Osteocyte (in vitro differentiated cells): ENCODE measurements at regions not wholly inside any gene's neighbourhood (a gene's known extent, or its start where the extent isn't known, plus 50 kb on each side); places are given as distances from the start of the nearest gene placed in this dataset.

Experiments used
- DNase-seq: peaks from one replicate; pipeline ENCODE4 v3.0.0; 2021; ENCODE audit warnings: mixed read lengths; ENCODE audit not compliant: unreplicated experiment; ENCODE audit errors: extremely low spot score
- H3K27ac Mint-ChIP-seq: one replicate; pipeline ENCODE4 v1.8.0; 2021; ENCODE audit warnings: mild to moderate bottlenecking, mixed read lengths; ENCODE audit not compliant: unreplicated experiment
- H3K27me3 Mint-ChIP-seq: one replicate; pipeline ENCODE4 v1.8.0; 2021; ENCODE audit warnings: mixed read lengths; ENCODE audit not compliant: unreplicated experiment
- H3K36me3 Mint-ChIP-seq: one replicate; pipeline ENCODE4 v1.8.0; 2021; ENCODE audit warnings: mixed read lengths; ENCODE audit not compliant: unreplicated experiment
- H3K4me1 Mint-ChIP-seq: one replicate; pipeline ENCODE4 v1.8.0; 2021; ENCODE audit warnings: mixed read lengths; ENCODE audit not compliant: unreplicated experiment
- H3K4me3 Mint-ChIP-seq: one replicate; pipeline ENCODE4 v1.8.0; 2021; ENCODE audit warnings: mild to moderate bottlenecking, moderate library complexity, mixed read lengths; ENCODE audit not compliant: unreplicated experiment
- H3K9me3 Mint-ChIP-seq: one replicate; pipeline ENCODE4 v1.8.0; 2021; ENCODE audit warnings: mixed read lengths; ENCODE audit not compliant: unreplicated experiment
- TF ChIP-seq, protein P1 (sequence below): fragments of 200-600 bp; sonication (generic); IDR thresholded peaks from 2 replicates; pipeline ENCODE4 v1.5.0; 2021; ENCODE audit warnings: antibody characterized with exemption, mild to moderate bottlenecking, moderate library complexity

DNA sequence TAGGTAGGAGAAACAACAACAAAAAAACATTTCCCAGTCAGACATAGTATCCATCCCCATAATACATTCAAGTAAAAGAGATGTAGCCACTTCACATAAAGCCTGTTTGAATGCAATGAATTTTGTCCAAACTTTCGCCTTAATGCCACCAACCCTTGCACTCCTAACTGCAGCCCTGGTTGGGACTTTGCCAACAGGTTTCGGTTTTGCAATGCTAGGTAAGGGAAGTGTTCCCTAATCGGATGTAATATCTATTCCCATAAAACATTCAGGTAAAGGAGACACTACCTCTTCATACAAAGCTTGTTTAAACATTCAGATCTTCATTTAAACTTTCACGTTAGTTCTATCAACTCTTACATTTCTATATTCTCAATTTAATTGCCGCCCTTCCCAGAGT is 336.1 kb downstream of the DRD1 start:
- DNase-seq = no peak
- TF ChIP-seq, protein P1, sequence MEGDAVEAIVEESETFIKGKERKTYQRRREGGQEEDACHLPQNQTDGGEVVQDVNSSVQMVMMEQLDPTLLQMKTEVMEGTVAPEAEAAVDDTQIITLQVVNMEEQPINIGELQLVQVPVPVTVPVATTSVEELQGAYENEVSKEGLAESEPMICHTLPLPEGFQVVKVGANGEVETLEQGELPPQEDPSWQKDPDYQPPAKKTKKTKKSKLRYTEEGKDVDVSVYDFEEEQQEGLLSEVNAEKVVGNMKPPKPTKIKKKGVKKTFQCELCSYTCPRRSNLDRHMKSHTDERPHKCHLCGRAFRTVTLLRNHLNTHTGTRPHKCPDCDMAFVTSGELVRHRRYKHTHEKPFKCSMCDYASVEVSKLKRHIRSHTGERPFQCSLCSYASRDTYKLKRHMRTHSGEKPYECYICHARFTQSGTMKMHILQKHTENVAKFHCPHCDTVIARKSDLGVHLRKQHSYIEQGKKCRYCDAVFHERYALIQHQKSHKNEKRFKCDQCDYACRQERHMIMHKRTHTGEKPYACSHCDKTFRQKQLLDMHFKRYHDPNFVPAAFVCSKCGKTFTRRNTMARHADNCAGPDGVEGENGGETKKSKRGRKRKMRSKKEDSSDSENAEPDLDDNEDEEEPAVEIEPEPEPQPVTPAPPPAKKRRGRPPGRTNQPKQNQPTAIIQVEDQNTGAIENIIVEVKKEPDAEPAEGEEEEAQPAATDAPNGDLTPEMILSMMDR = no peak
- Mint-ChIP-seq H3K36me3 (peaks cover 2% of the 10 kb centered on the region), H3K4me3 (no peak overlapping the region), H3K4me1 (no peaks in the 10 kb centered on the region), H3K9me3 (peaks cover 25% of the 10 kb centered on the region), H3K27me3 (no peaks in the 10 kb centered on the region), H3K27ac (no peak overlapping the region)

DNA sequence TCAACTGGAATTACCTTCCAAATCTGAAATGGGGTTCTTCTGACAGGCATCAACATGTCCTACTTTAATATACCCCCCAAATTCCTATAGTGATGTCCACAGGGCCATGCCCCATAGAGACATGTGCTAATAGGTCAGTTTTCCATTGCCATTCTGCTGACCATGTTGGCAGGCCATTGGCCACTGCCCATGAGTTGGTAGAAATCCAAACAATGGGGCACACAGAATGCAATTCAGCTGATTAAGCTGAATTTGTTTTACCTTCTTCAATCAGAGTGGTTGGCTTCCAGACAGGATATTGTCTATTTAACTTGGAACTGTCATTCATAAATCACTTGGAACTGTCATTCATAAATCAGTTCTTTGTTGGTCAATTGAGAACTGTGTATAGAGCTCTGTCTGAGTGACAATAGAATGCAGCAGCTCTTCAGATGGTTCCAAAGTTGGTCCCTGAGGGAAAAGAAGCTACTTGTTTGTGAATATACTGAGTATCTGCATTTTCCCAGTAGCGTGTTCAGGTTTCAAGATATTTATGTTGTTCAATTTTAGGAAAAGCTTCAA is 336.9 kb downstream of the DRD1 start:
- H3K27ac Mint-ChIP-seq = no peak overlapping the region
- H3K36me3 Mint-ChIP-seq = peaks cover 2% of the 10 kb centered on the region
- H3K4me3 Mint-ChIP-seq = no peak overlapping the region
- no peaks in the 10 kb centered on the region for H3K4me1 Mint-ChIP-seq
- H3K9me3 Mint-ChIP-seq = peaks cover 23% of the 10 kb centered on the region
- no peak for DNase-seq
- H3K27me3 Mint-ChIP-seq = no peaks in the 10 kb centered on the region
- TF ChIP-seq, protein P1 = no peak

DNA sequence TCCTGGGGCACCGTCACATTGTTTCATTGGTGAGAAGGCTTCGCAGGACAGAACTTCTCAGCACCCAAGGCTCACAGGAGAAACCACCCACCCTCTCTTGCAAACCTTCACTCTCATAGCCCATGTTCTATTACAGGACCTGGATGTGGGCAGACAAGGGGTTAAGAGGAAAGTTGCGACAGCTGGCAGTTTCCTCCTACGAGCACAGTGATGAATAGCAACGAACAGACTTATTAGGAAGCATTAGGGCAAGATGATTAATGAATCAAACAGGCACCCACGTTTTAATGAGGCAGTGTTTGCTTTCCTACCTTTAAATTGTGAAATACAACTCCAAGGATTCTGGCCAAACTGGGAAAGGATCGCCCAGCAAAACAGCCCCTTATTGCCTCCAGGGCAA is 339.3 kb downstream of the DRD1 start:
- Mint-ChIP-seq H3K4me1 (no peaks in the 10 kb centered on the region), H3K4me3 (no peak overlapping the region), H3K9me3 (peaks cover 19% of the 10 kb centered on the region), H3K27ac (no peak overlapping the region), H3K36me3 (peaks cover 2% of the 10 kb centered on the region), H3K27me3 (no peaks in the 10 kb centered on the region)
- DNase-seq = no peak
- TF ChIP-seq, protein P1 = no peak

DNA sequence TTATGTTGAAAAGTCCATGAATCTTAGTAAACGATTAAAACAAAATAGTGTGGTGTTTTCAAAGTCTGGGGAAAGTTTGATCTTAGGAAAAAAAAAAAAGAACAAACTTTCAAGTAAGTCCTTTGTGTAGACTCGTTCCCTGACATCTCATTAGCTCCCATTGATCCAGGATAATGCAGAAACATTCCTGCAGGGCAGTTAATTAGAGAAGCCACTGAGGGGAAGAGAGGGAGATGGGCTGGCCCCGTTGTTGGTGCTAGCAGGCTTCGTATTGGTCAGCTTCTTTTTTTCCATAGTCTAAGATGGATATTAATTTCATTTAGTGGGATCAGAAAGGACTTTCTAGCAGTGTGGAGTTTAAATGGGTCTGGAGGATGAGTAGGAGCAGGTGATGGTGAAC is 340.2 kb downstream of the DRD1 start:
- no peak overlapping the region for H3K27ac Mint-ChIP-seq
- H3K36me3 Mint-ChIP-seq = peaks cover 2% of the 10 kb centered on the region
- H3K27me3 Mint-ChIP-seq = no peaks in the 10 kb centered on the region
- H3K9me3 Mint-ChIP-seq = peaks cover 12% of the 10 kb centered on the region
- TF ChIP-seq, protein P1 = no peak
- H3K4me3 Mint-ChIP-seq = no peak overlapping the region
- no peaks in the 10 kb centered on the region for H3K4me1 Mint-ChIP-seq
- DNase-seq = no peak

DNA sequence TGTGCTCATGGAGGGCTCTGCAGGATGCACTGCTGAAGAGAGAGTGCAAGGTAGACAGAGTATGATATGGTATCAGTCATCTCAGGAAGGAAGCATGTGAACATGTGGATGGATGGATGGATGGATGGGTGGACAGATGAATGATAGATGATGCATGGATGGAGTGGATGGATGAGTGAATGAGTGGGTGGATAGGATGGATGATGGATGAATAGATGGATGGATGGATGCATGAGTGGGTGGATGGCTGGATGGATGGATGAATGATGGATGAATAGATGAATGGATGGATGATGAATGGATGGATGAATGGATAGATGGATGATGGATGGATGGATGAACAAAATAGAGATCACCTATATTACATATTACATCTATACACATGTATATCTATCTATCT is 341.3 kb downstream of the DRD1 start:
- Mint-ChIP-seq H3K27ac (no peak overlapping the region), H3K4me1 (no peaks in the 10 kb centered on the region), H3K4me3 (no peak overlapping the region), H3K9me3 (peaks cover 3% of the 10 kb centered on the region), H3K27me3 (no peaks in the 10 kb centered on the region), H3K36me3 (no peaks in the 10 kb centered on the region)
- no peak for DNase-seq
- TF ChIP-seq, protein P1 = no peak
